H1 (cell line): ENCODE measurements at regions not wholly inside any gene's neighbourhood (a gene's known extent, or its start where the extent isn't known, plus 50 kb on each side); places are given as distances from the start of the nearest gene placed in this dataset.

ENCODE experiments used
- EZH2 ChIP-seq: fragments of 200-600 bp; sonication (generic); IDR thresholded peaks from 2 replicates; pipeline ENCODE4 v1.7.1; 2012; ENCODE audit warnings: low read depth, mild to moderate bottlenecking, moderate library complexity, low read length, inconsistent platforms; ENCODE audit not compliant: severe bottlenecking

- no peak for TF ChIP-seq EZH2
Measured at GRCh38 chr12:28746734-28747325, 402.2 kb upstream of the FAR2 start (continued).
